Naive thymus-derived CD4-positive, alpha-beta T cell (primary cell): ENCODE measurements at regions not wholly inside any gene's neighbourhood (a gene's known extent, or its start where the extent isn't known, plus 50 kb on each side); places are given as distances from the start of the nearest gene placed in this dataset.

Experiments
- ATAC-seq: fragments of 150-1000 bp; cut with Tn5 transposase; 2 replicates; pipeline ENCODE4 v1.10.0; 2021; ENCODE audit warnings: mild to moderate bottlenecking, moderate library complexity
- CTCF ChIA-PET: fragments of 350-600 bp; sonication (Branson Sonifier 250); formaldehyde crosslinking; loops from one replicate; lab custom pipeline; 2021; ENCODE audit warnings: antibody characterized with exemption; lab: Charles Lee
- POLR2A ChIA-PET: fragments of 350-600 bp; sonication (Branson Sonifier 250); formaldehyde crosslinking; loops from one replicate; lab custom pipeline; 2021; ENCODE audit warnings: antibody characterized with exemption, inconsistent platforms; lab: Charles Lee
- DNase-seq, 9 donors: peaks; one replicate each; pipeline versions ENCODE4 v3.0.0 to v3.0.0-alpha.2; 2020 to 2022; ENCODE audit warnings: mixed read lengths in 1 of 9
- H3K27ac ChIP-seq: one replicate; pipeline ENCODE4 v1.7.0; 2013; ENCODE audit warnings: mild to moderate bottlenecking, low read depth, low read length, moderate library complexity
- H3K27me3 ChIP-seq, 2 donors: one replicate each; pipeline ENCODE4 v1.7.0; 2013; ENCODE audit warnings: low read length in 2 of 2, mild to moderate bottlenecking in 2 of 2, moderate library complexity in 2 of 2; ENCODE audit not compliant: control insufficient read depth in 2 of 2, insufficient read depth in 2 of 2
- H3K36me3 ChIP-seq, 3 experiments: 1 replicate in 2 of 3; 2 replicates in 1 of 3; pipeline ENCODE4 v1.7.0; 2013; ENCODE audit warnings: low read length in 3 of 3, mild to moderate bottlenecking in 3 of 3, moderate library complexity in 1 of 3; ENCODE audit not compliant: insufficient read depth in 3 of 3, control insufficient read depth in 2 of 3
- H3K4me1 ChIP-seq, 2 donors: one replicate each; pipeline ENCODE4 v1.7.0; 2013; ENCODE audit warnings: low read length in 2 of 2, mild to moderate bottlenecking in 2 of 2, moderate library complexity in 1 of 2; ENCODE audit not compliant: control insufficient read depth in 2 of 2, insufficient read depth in 2 of 2
- H3K4me3 ChIP-seq: 2 replicates; pipeline ENCODE4 v1.7.0; 2013; ENCODE audit warnings: mild to moderate bottlenecking, low read length
- H3K9me3 ChIP-seq, 3 experiments: 1 replicate in 2 of 3; 2 replicates in 1 of 3; pipeline ENCODE4 v1.7.0; 2013; ENCODE audit warnings: low read length in 3 of 3; ENCODE audit not compliant: control insufficient read depth in 2 of 3
- H3K27ac Mint-ChIP-seq, 9 donors: one replicate each; pipeline ENCODE4 v1.8.0; 2020 to 2022; ENCODE audit warnings: mixed read lengths in 9 of 9, mild to moderate bottlenecking in 8 of 9, moderate library complexity in 5 of 9, inconsistent platforms in 2 of 9
- H3K27me3 Mint-ChIP-seq, 5 donors: one replicate each; pipeline ENCODE4 v1.8.0; 2021 to 2022; ENCODE audit warnings: mixed read lengths in 5 of 5, mild to moderate bottlenecking in 1 of 5
- H3K36me3 Mint-ChIP-seq, 5 donors: one replicate each; pipeline ENCODE4 v1.8.0; 2020 to 2022; ENCODE audit warnings: mixed read lengths in 5 of 5, mild to moderate bottlenecking in 3 of 5, inconsistent platforms in 1 of 5
- H3K4me1 Mint-ChIP-seq, 7 donors: one replicate each; pipeline ENCODE4 v1.8.0; 2020 to 2022; ENCODE audit warnings: mixed read lengths in 7 of 7, mild to moderate bottlenecking in 3 of 7, inconsistent platforms in 1 of 7
- H3K4me3 Mint-ChIP-seq, 10 donors: one replicate each; pipeline ENCODE4 v1.8.0; 2020 to 2022; ENCODE audit warnings: mild to moderate bottlenecking in 10 of 10, mixed read lengths in 10 of 10, moderate library complexity in 6 of 10, inconsistent platforms in 2 of 10
- H3K9me3 Mint-ChIP-seq, 11 donors: one replicate each; pipeline ENCODE4 v1.8.0; 2020 to 2022; ENCODE audit warnings: mixed read lengths in 11 of 11, mild to moderate bottlenecking in 4 of 11, inconsistent platforms in 1 of 11, moderate library complexity in 1 of 11
- intact Hi-C, 2 donors: fragments of 100-400 bp; cut with micrococcal nuclease; formaldehyde crosslinking; loops; one replicate each; pipeline ENCODE4 v1.15.1; 2023

DNA sequence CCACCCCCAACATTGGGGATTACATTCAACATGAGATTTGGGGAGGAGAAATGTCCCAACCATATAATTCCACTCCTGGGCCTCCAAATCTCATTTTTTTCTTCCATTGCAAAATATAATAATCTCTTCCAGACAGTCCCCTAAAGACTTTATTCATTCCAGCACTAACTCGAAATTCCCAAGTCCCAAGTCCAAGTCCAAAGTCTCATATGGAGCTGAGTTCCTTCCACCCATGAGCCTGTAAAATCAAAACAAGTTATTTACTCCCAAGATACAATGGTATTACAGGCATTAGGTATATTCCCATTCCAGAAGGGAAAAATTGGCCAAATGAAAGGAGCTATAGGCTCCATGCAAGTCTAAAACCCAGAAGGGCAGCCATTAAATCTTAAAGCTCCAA lies 56.7 kb downstream of the P2RY1 start:
- Histone ChIP-seq H3K27ac (no peak overlapping the region), H3K4me1 (no peaks in the 10 kb centered on the region), H3K27me3 (no peaks in the 10 kb centered on the region), H3K9me3 (no peaks in the 10 kb centered on the region), H3K36me3 (no peaks in the 10 kb centered on the region), H3K4me3 (no peak overlapping the region)
- CTCF ChIA-PET: no interaction called here
- no peak for DNase-seq
- no peak for ATAC-seq
- Mint-ChIP-seq H3K27me3 (peaks cover 0 to 21% (median 11%) of the 10 kb centered on the region in 5 donors), H3K9me3 (peaks cover 0 to 11% (median 0%) of the 10 kb centered on the region in 11 donors), H3K4me1 (peaks cover 0 to 2% (median 0%) of the 10 kb centered on the region in 7 donors), H3K27ac (no peak overlapping the region), H3K36me3 (peaks cover 0 to 6% (median 0%) of the 10 kb centered on the region in 5 donors), H3K4me3 (no peak overlapping the region)
- intact Hi-C loops: no loop called here
- POLR2A ChIA-PET: no interaction called here

DNA sequence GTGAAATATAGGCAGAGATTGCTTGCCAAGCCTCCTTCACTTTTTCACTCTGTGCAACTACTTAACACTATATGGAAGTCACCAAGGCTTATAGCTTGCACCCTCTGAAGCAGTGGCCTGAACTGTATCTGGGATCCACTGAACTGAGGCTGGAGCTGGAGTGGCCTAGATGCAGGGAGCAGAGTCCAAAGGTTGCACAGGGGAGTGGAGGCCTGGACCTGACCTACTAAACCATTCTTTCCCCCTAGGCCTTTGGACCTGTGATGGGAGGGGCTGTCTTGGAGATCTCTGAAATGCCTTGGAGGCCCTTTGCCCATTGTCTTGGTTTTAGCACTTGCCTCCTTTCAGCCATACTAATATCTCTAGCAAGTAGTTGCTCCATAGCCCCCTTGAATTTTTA lies 57.5 kb downstream of the P2RY1 start:
- POLR2A ChIA-PET: no interaction called here
- Histone ChIP-seq H3K4me3 (no peak overlapping the region), H3K4me1 (no peaks in the 10 kb centered on the region), H3K27ac (no peak overlapping the region), H3K9me3 (no peaks in the 10 kb centered on the region), H3K36me3 (no peaks in the 10 kb centered on the region), H3K27me3 (no peaks in the 10 kb centered on the region)
- Mint-ChIP-seq H3K36me3 (peaks cover 0 to 6% (median 0%) of the 10 kb centered on the region in 5 donors), H3K27ac (no peak overlapping the region), H3K4me1 (peaks cover 0 to 2% (median 0%) of the 10 kb centered on the region in 7 donors), H3K27me3 (peaks cover 0 to 21% (median 11%) of the 10 kb centered on the region in 5 donors), H3K4me3 (no peak overlapping the region), H3K9me3 (peaks cover 0 to 11% (median 0%) of the 10 kb centered on the region in 11 donors)
- CTCF ChIA-PET: no interaction called here
- ATAC-seq: no peak
- DNase-seq: no peak
- intact Hi-C loops: no loop called here

DNA sequence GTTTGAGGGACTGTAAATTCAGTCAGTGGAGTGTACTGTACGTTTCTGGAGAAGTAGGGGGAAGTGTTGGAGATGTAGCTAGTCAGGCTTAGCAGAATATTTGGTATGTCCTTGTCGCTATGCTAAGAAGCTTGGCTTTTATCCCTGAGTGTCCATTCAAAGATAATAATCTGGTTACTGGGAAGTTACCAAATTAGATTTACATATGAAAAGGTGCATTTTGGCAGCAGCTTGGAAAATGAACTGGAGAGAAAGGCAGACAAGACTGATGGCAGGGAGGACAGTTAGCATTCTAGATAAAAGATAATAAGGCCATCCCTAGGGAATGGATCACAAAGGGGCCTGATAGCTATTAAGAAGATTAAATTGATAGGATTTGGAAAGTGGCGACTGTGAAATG lies 58.7 kb downstream of the P2RY1 start:
- Mint-ChIP-seq H3K4me3 (no peak overlapping the region), H3K4me1 (peaks cover 0 to 2% (median 0%) of the 10 kb centered on the region in 7 donors), H3K27me3 (peaks cover 0 to 21% (median 5%) of the 10 kb centered on the region in 5 donors), H3K9me3 (peaks cover 0 to 11% (median 0%) of the 10 kb centered on the region in 11 donors), H3K27ac (no peak overlapping the region), H3K36me3 (peaks cover 0 to 6% (median 0%) of the 10 kb centered on the region in 5 donors)
- no peaks in the 10 kb centered on the region for H3K9me3 ChIP-seq
- CTCF ChIA-PET: no interaction called here
- intact Hi-C loops: no loop called here
- no peaks in the 10 kb centered on the region for H3K36me3 ChIP-seq
- ATAC-seq (no peak), DNase-seq (no peak)
- no peak overlapping the region for H3K27ac ChIP-seq
- no peaks in the 10 kb centered on the region for H3K4me1 ChIP-seq
- no peak overlapping the region for H3K4me3 ChIP-seq
- H3K27me3 ChIP-seq: no peaks in the 10 kb centered on the region
- POLR2A ChIA-PET: no interaction called here

DNA sequence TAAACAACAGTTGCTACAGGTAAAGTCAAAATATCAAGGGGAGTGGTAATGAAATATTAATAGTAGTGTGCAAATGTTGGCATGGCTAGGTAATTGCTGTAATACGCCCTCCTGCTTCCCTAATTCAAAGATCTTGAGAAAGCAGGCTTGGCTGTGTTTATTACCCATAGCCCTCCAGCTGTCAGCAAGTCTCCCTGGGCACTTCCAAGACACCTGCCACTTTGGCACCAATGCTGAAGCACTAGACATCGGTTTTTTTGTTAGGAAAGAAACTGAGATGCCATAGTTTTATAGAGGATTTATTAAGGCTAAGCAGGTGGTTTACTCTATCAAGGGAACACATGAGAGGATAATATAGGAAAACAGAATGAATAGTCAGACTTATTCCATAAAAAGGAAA lies 64.4 kb downstream of the P2RY1 start:
- Histone ChIP-seq H3K4me3 (no peak overlapping the region), H3K9me3 (no peaks in the 10 kb centered on the region), H3K4me1 (no peaks in the 10 kb centered on the region), H3K27me3 (no peaks in the 10 kb centered on the region), H3K27ac (no peak overlapping the region), H3K36me3 (no peaks in the 10 kb centered on the region)
- intact Hi-C loops: no loop called here
- DNase-seq (no peak), ATAC-seq (no peak)
- no peaks in the 10 kb centered on the region for H3K4me1 Mint-ChIP-seq
- ChIA-PET POLR2A (no interaction called here), CTCF (no interaction called here)
- peaks cover 0 to 9% (median 0%) of the 10 kb centered on the region in 5 donors for H3K27me3 Mint-ChIP-seq
- no peaks in the 10 kb centered on the region for H3K36me3 Mint-ChIP-seq
- no peak overlapping the region for H3K27ac Mint-ChIP-seq
- peaks cover 0 to 5% (median 0%) of the 10 kb centered on the region in 11 donors for H3K9me3 Mint-ChIP-seq
- no peak overlapping the region for H3K4me3 Mint-ChIP-seq

DNA sequence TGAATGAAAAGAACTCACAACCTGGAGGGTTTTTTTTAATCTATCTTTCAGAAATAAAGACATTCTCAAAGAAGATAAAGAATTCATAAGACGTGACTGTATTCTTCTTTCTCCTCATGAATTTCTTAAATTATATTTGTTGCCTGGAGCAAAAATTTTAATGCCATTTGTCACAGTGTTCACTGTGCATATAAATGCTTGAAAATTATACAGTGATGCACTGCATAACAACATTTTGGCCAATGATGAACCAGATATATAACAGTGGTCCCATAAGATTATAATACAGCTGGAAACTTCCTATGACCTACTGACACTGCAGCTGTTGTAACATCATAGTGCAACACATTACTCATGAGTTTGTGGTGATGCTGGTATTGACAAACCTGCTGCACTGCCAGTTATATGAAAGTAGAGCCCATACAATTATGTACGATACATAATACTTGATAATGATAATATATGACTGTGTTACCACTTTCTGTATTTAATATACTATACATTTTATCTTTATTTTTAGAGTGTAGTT lies 67.3 kb downstream of the P2RY1 start:
- Histone ChIP-seq H3K36me3 (no peaks in the 10 kb centered on the region), H3K27me3 (no peaks in the 10 kb centered on the region), H3K9me3 (no peaks in the 10 kb centered on the region), H3K27ac (no peak overlapping the region), H3K4me1 (no peaks in the 10 kb centered on the region), H3K4me3 (no peak overlapping the region)
- no peaks in the 10 kb centered on the region for H3K4me1 Mint-ChIP-seq
- DNase-seq: no peak
- ATAC-seq: no peak
- H3K9me3 Mint-ChIP-seq: peaks cover 0 to 9% (median 0%) of the 10 kb centered on the region in 11 donors
- H3K36me3 Mint-ChIP-seq: no peaks in the 10 kb centered on the region
- ChIA-PET CTCF (no interaction called here), POLR2A (no interaction called here)
- H3K27me3 Mint-ChIP-seq: peaks cover 0 to 13% (median 0%) of the 10 kb centered on the region in 5 donors
- intact Hi-C loops: no loop called here
- no peak overlapping the region for H3K27ac Mint-ChIP-seq
- no peak overlapping the region for H3K4me3 Mint-ChIP-seq

DNA sequence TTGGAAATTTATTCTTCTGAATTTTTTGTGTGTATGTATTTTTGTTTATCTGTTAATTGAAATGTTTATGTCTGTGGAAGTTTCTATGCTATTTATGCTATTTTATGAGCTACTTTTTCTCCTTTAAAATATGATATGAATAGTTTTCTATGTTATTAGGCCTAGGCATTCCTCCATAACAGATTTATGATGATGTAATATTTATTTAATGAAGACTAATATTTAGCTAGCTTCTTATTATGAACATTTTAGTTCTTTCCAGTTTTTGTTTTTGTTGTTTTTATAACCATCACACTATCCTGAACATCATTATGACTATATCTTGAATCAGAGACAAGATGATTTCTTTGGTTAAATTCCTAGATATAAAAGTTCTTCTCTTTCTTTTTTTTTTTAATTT lies 70.7 kb downstream of the P2RY1 start:
- Mint-ChIP-seq H3K4me1 (no peaks in the 10 kb centered on the region), H3K4me3 (no peak overlapping the region), H3K9me3 (peaks cover 0 to 12% (median 1%) of the 10 kb centered on the region in 11 donors), H3K27ac (no peak overlapping the region), H3K27me3 (peaks cover 0 to 13% (median 0%) of the 10 kb centered on the region in 5 donors), H3K36me3 (no peaks in the 10 kb centered on the region)
- Histone ChIP-seq H3K36me3 (no peaks in the 10 kb centered on the region), H3K4me1 (no peaks in the 10 kb centered on the region), H3K4me3 (no peak overlapping the region), H3K27me3 (no peaks in the 10 kb centered on the region), H3K27ac (no peak overlapping the region), H3K9me3 (no peaks in the 10 kb centered on the region)
- ChIA-PET POLR2A (no interaction called here), CTCF (no interaction called here)
- ATAC-seq: no peak
- intact Hi-C loops: no loop called here
- DNase-seq: no peak

DNA sequence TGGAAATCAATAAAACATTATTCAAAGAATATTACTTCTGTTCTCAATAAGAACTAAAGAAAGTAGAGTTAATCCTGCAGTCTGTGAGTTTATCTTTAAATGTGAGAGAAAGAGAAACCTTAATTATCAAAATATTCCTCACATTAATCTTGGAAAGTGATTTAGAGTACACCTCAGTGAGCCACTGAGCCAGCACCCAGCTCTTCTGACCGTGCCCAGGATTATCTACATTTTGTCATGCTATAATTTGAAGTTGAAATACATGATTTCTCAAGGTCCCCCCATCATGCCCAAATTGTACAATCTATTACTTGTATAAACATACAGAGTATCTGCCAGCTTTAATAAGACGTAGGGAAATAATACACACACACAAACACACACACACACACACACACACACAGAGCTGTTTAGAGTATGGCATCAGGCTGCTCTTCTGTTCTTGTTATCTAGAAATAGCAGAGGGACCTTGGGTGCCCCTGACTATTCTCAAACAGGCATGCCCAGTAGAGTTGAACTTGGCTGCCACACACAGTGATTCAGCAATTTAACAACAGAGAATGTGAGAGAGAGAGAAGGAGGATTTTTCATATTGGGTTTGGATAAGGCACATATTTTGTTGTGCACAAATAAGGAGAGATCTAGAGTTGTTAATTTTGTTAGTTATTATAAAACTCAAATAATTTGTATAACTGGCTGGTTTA lies 74.4 kb downstream of the P2RY1 start:
- H3K27ac Mint-ChIP-seq: no peak overlapping the region
- H3K9me3 ChIP-seq: no peaks in the 10 kb centered on the region
- ChIA-PET CTCF (no interaction called here), POLR2A (no interaction called here)
- H3K4me1 Mint-ChIP-seq: no peaks in the 10 kb centered on the region
- no peak for ATAC-seq
- H3K27me3 ChIP-seq: no peaks in the 10 kb centered on the region
- H3K4me3 Mint-ChIP-seq: no peak overlapping the region
- peaks cover 0 to 7% (median 1%) of the 10 kb centered on the region in 11 donors for H3K9me3 Mint-ChIP-seq
- H3K27ac ChIP-seq: no peak overlapping the region
- H3K4me3 ChIP-seq: no peak overlapping the region
- no peaks in the 10 kb centered on the region for H3K36me3 Mint-ChIP-seq
- H3K4me1 ChIP-seq: no peaks in the 10 kb centered on the region
- intact Hi-C loops: no loop called here
- DNase-seq: no peak
- H3K27me3 Mint-ChIP-seq: peaks cover 0 to 5% (median 0%) of the 10 kb centered on the region in 5 donors
- no peaks in the 10 kb centered on the region for H3K36me3 ChIP-seq
